GM23338 (cell line): ENCODE measurements at regions not wholly inside any gene's neighbourhood (a gene's known extent, or its start where the extent isn't known, plus 50 kb on each side); places are given as distances from the start of the nearest gene placed in this dataset.

Experiments
- CREB1 ChIP-seq: fragments of 250-450 bp; sonication (Bioruptor Pico); IDR thresholded peaks from 2 replicates; pipeline ENCODE4 v1.5.0; 2020; ENCODE audit warnings: low read depth, mild to moderate bottlenecking, moderate library complexity
- CTCF ChIP-seq, 2 experiments: fragments of 200-600 bp in 1 of 2; sonication (generic) in 1 of 2; conservative IDR thresholded peaks; 2 replicates each; pipeline versions ENCODE4 v1.5.1 to v1.6.1; 2016 to 2017; ENCODE audit warnings: antibody characterized with exemption in 2 of 2, low read depth in 2 of 2, mild to moderate bottlenecking in 2 of 2, moderate library complexity in 1 of 2
- ETS1 ChIP-seq: IDR thresholded peaks from 2 replicates; pipeline ENCODE4 v1.6.1; 2016; ENCODE audit warnings: antibody characterized with exemption
- EZH2 ChIP-seq: fragments of 200-600 bp; sonication (generic); IDR thresholded peaks from one replicate; pipeline ENCODE4 v1.8.0; 2017; ENCODE audit warnings: antibody characterized with exemption, mild to moderate bottlenecking, low read depth; ENCODE audit not compliant: unreplicated experiment
- EZH2phosphoT487 ChIP-seq: fragments of 200-600 bp; sonication (generic); IDR thresholded peaks from one replicate; pipeline ENCODE4 v1.8.1; 2018; ENCODE audit warnings: antibody characterized with exemption; ENCODE audit not compliant: unreplicated experiment
- JUNB ChIP-seq: IDR thresholded peaks from one replicate; pipeline ENCODE4 v1.6.1; 2016; ENCODE audit warnings: antibody characterized with exemption; ENCODE audit not compliant: unreplicated experiment
- NANOG ChIP-seq: IDR thresholded peaks from 2 replicates; pipeline ENCODE4 v1.6.1; 2016; ENCODE audit warnings: antibody characterized with exemption, borderline replicate concordance
- POLR2AphosphoS5 ChIP-seq: IDR thresholded peaks from 2 replicates; pipeline ENCODE4 v1.6.1; 2016; ENCODE audit warnings: antibody characterized with exemption, low read depth
- REST ChIP-seq: IDR thresholded peaks from one replicate; pipeline ENCODE4 v1.6.1; 2018; ENCODE audit warnings: antibody characterized with exemption; ENCODE audit not compliant: unreplicated experiment
- STAT1 ChIP-seq: IDR thresholded peaks from one replicate; pipeline ENCODE4 v1.6.1; 2016; ENCODE audit warnings: antibody characterized with exemption; ENCODE audit not compliant: unreplicated experiment
- ZNF114 ChIP-seq: fragments of 250-450 bp; sonication (Bioruptor Pico); IDR thresholded peaks from 2 replicates; pipeline ENCODE4 v1.5.0; 2020; ENCODE audit warnings: mild to moderate bottlenecking, moderate library complexity

DNA sequence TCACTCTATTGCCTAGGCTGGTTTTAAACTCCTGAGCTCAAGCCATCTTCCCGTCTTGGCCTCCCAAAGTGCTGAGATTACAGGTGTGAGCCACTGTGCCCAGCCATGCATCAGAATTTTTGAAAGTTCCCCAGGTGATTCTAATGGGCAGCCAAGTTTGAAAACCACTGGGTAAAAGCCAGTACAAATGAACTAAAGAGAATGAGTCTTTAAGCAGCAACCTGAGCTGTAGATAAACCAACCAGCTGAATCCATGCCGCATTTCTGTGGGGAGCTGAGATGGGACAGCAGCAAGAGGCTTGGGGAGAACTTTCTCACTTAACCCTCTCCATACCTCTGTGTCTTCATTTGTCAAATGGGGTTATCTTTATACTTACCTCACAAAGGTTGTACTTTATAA lies 67.5 kb downstream of the VEGFA start:
- TF ChIP-seq CTCF (conservative IDR thresholded peaks at IDR 0.05; ENCODE audit: low read depth in 2 of 2) (no peak), EZH2phosphoT487 (no peak), EZH2 (no peak), POLR2AphosphoS5 (no peak), ZNF114 (CRISPR knock-in tag) (no peak), JUNB (no peak), CREB1 (CRISPR knock-in tag) (no peak), NANOG (no peak), ETS1 (no peak), REST (no peak), STAT1 (no peak)
